GM18858 (cell line): ENCODE measurements at regions not wholly inside any gene's neighbourhood (a gene's known extent, or its start where the extent isn't known, plus 50 kb on each side); places are given as distances from the start of the nearest gene placed in this dataset.
"Not testable (repeated sequence)": the region's sequence is repeated elsewhere in the genome, so short reads cannot be mapped to it uniquely, and the experiment has no call there.

ENCODE experiments used
- ATAC-seq: cut with Tn5 transposase; IDR thresholded peaks from one replicate; pipeline ENCODE4 v1.9.1; 2021; ENCODE audit not compliant: unreplicated experiment

- ATAC-seq: no peak
Measured at GRCh38 chr19:28638445-28638844, 574.5 kb downstream of the UQCRFS1 start.

- ATAC-seq: no peak
Measured at GRCh38 chr19:28636706-28637105, 576.2 kb downstream of the UQCRFS1 start.

- ATAC-seq: no peak
Measured at GRCh38 chr19:28636016-28636629, 576.8 kb downstream of the UQCRFS1 start.

- no peak for ATAC-seq
Measured at GRCh38 chr19:28634837-28635236, 578.1 kb downstream of the UQCRFS1 start.

DNA sequence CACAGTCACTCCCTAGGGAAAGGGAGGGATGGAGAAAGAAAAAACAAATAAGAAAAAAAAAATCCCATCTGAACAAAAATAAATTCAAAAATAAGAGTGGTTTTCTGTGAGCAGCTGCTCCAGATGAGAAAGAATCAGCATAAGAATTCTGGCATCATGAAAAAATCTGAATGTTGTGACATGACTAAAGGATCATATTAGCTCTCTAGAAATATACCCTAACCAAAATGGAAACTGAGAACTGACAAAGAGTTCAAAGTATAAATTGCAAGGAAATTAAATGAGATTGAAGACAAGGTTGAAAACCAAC lies 579.0 kb downstream of the UQCRFS1 start:
- no peak for ATAC-seq

DNA sequence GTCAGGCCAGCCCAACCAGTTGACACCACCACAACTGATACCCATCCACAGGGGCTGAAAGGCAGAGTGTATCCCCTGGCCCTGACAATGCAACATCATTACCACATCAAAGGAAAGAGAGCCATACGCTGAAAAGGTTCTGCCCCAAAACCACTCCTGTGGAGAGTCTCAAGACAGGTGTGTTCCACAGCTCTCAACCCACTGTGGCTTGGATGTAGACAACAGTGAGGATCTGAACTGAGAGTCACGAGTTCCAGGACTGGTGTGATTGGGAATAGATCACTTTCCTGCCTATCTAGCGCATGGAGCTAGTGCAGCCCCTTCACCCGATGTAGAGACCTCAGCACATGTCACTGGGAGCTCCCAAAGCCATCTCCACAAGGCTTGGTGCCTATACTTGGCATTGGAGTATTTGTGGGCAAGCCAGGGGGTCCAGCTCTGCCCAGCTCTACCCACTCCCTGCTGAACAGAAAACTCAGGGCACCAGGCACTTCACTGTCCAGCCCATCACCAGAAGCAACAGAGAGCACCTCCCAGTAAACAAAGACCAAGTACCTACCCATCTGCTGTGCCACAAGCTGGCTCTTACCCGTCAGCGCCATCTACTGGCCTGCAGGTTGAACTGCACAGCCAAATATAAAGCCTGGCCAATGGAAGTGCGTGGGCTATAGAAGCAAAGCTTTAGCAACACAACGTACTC lies 579.5 kb downstream of the UQCRFS1 start:
- no peak for ATAC-seq

GRCh38 chr19:28632371-28633080 lies 580.4 kb downstream of the UQCRFS1 start:
- ATAC-seq: no peak

GRCh38 chr19:28631961-28632360 lies 581.0 kb downstream of the UQCRFS1 start:
- ATAC-seq: no peak

- no peak for ATAC-seq
Measured at GRCh38 chr19:28627669-28628068, 585.3 kb downstream of the UQCRFS1 start.

- ATAC-seq: not testable (repeated sequence)
Measured at GRCh38 chr19:28626407-28626806, 586.5 kb downstream of the UQCRFS1 start.

DNA sequence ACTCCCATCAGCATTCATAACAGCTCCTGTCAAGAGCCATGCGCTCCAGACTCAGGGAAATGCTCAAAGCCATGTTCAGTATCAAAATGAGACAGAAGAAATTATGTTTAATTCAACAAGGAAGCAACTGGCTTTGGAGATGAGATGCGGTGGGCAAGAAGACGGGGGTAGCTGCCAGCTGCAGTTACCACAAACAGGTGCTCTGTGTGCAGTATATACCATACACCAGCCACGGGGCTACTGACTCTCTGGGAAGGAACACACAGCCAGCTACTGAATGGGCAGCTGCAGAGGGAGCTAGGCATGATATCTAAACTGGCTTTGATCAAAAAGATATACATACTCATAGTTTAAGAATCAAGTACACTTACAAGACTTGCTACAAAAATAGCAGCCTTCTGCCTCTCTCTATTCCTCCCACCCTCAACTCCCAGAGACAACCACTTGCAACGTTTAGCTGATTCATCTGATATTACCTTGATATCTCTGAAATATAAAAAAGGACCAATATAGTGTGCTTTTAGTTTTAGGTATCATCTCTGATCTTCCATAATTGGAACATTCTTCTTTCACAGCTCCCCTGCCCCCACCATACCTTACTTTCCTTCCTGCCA lies 593.0 kb downstream of the UQCRFS1 start:
- ATAC-seq: no peak

GRCh38 chr19:28618504-28618903 lies 594.4 kb downstream of the UQCRFS1 start:
- no peak for ATAC-seq

- ATAC-seq: no peak
Measured at GRCh38 chr19:28615966-28616365, 597.0 kb downstream of the UQCRFS1 start.

DNA sequence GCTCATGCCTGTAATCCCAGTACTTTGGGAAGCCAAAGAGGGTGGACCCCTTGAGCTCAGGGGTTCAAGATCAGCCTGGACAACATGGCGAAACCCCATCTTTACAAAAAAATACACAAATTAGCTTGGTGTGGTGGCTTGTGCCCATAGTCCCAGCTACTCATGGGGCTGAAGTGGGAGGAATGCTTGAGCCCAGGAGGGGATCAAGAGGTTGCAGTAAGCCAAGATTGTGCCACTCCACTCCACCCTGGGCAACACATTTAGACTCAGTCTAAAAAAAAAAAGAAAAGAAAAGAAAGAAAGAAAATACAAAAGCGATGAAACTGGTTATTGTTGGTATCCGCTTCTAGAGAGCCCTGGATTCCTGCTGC lies 597.4 kb downstream of the UQCRFS1 start:
- no peak for ATAC-seq

- no peak for ATAC-seq
Measured at GRCh38 chr19:28614634-28615545, 598.1 kb downstream of the UQCRFS1 start.

- no peak for ATAC-seq
Measured at GRCh38 chr19:28612275-28612769, 600.6 kb downstream of the UQCRFS1 start.

DNA sequence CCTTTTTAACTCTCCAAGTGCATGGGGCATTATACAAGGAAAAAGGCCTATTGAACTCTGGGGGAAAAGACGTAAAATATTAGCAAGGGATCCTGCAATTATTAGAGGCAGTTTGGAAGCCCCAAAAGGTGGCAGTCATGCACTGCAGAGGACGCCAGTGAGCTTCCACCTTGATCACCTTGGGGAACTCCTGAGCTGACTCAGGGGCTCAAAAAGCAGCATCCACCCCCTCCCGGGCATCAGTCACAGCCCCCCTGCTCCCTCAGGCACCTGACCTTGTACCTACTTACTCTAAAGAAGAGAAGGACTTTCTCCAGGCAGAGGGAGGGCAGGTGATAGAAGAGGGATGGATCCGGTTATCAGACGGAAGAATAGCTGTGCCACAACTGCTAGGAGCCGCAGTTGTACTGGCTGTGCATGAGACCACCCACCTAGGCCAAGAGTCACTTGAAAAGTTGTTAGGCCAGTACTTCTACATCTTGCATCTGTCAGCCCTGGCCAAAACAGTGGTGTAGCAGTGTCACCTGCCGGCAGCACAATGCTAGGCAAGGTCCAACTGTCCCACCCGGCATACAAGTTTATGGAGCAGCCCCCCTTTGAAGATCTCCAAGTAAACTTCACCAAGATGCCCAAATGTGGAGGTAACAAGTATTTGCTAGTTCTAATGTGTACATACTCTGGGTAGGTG lies 601.6 kb downstream of the UQCRFS1 start:
- not testable (repeated sequence) for ATAC-seq

DNA sequence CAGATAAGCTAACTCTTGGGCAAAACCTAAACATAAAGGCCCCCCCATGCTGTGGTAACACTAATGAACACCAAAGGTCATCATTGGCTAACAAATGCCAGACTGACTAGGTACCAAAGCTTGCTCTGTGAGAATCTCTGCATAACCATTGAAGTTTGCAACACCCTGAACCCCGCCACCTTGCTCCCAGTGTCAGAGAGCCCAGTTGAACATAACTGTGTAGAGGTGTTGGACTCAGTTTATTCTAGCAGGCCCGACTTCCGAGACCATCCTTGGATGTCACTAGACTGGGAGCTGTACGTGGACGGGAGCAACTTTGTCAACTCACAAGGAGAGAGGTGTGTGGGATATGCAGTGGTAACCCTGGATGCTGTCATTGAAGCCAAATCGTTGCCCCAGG lies 602.2 kb downstream of the UQCRFS1 start:
- ATAC-seq: no peak

DNA sequence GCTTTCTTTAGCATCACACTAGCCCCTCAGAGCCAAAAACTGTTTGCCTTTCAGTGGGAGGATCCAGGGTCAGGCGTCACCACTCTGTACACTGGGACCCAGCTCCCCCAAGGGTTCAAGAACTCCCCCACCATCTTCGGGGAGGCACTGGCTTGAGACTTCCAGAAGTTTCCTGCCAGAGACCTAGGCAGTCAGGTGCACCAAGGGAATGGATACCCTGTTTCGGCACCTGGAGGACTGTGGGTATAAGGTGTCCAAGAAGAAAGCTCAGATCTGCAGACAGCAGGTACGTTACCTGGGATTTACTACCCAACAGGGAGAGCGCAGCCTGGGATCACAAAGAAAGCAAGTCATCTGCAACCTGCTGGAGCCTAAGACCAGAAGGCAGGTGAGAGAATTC lies 603.0 kb downstream of the UQCRFS1 start:
- no peak for ATAC-seq

- no peak for ATAC-seq
Measured at GRCh38 chr19:28609091-28609755, 603.7 kb downstream of the UQCRFS1 start.
